ENCODE measurements at regions not wholly inside any gene's neighbourhood (a gene's known extent, or its start where the extent isn't known, plus 50 kb on each side); places are given as distances from the start of the nearest gene placed in this dataset.

- Histone ChIP-seq H3K4me3 (replicated peaks; ENCODE audit: low read depth, low read length) (no peak overlapping the region), H3K36me3 (ENCODE audit: control insufficient read depth, insufficient read depth, low read length) (no peaks in the 10 kb centered on the region), H3K27me3 (replicated peaks; ENCODE audit: control insufficient read depth, insufficient read depth, low read length) (no peaks in the 10 kb centered on the region)
- TF ChIP-seq CTCF (IDR thresholded peaks at IDR 0.05; ENCODE audit: insufficient read depth, low read length, poor library complexity, severe bottlenecking) = no peak
- DNase-seq (ENCODE audit: extremely low read depth, insufficient read length) = no peak
Observed at GRCh38 chr2:107775791-107776190, 50.9 kb upstream of the RGPD4 start.

GRCh38 chr2:107776362-107776761 lies 50.3 kb upstream of the RGPD4 start:
- Histone ChIP-seq H3K27me3 (replicated peaks; ENCODE audit: control insufficient read depth, insufficient read depth, low read length) (no peaks in the 10 kb centered on the region), H3K4me3 (replicated peaks; ENCODE audit: low read depth, low read length) (no peak overlapping the region), H3K36me3 (ENCODE audit: control insufficient read depth, insufficient read depth, low read length) (no peaks in the 10 kb centered on the region)
- TF ChIP-seq CTCF (IDR thresholded peaks at IDR 0.05; ENCODE audit: insufficient read depth, low read length, poor library complexity, severe bottlenecking) = no peak
- DNase-seq (ENCODE audit: extremely low read depth, insufficient read length) = no peak

Data from GM06990 (cell line).